ENCODE measurements at regions not wholly inside any gene's neighbourhood (a gene's known extent, or its start where the extent isn't known, plus 50 kb on each side); places are given as distances from the start of the nearest gene placed in this dataset.

DNA sequence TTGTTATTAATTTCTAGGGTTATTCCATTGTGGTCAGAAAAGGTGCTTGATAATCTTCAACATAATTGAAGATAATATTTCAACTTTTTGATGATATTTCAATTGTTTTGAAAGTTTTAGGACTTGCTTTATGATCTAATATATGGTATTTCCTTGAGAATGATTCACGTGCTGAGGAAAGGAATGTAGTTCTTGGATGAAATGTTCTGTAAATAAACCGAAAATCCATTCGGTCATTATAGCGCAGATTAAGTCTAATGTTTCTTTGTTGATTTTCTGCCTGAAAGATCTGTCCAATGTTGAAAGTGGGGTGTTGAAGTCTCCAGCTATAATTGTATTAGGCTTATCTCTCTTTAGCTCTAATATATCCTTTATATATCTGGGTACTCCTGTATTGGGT, 617.5 kb upstream of the NECTIN3 start:
- H3K4me3 ChIP-seq (ENCODE audit: low read length in 2 of 2), result no peak overlapping the region
- no peaks in the 10 kb centered on the region for H3K9me3 ChIP-seq (ENCODE audit: control insufficient read depth in 2 of 2, low read length in 2 of 2)
- H3K4me1 ChIP-seq (ENCODE audit: control insufficient read depth in 2 of 2, insufficient read depth in 2 of 2, low read length in 2 of 2), result no peaks in the 10 kb centered on the region
- no peak overlapping the region for H3K9ac ChIP-seq (ENCODE audit: low read depth in 1 of 2, low read length in 2 of 2)
- no peak overlapping the region for H3K27ac ChIP-seq (ENCODE audit: low read depth in 2 of 2, low read length in 2 of 2)
- H3K36me3 ChIP-seq (ENCODE audit: control insufficient read depth in 2 of 2, insufficient read depth in 2 of 2, low read length in 2 of 2), result no peaks in the 10 kb centered on the region
- no peaks in the 10 kb centered on the region for H3K27me3 ChIP-seq (ENCODE audit: control insufficient read depth in 2 of 2, insufficient read depth in 2 of 2, low read length in 2 of 2)

DNA sequence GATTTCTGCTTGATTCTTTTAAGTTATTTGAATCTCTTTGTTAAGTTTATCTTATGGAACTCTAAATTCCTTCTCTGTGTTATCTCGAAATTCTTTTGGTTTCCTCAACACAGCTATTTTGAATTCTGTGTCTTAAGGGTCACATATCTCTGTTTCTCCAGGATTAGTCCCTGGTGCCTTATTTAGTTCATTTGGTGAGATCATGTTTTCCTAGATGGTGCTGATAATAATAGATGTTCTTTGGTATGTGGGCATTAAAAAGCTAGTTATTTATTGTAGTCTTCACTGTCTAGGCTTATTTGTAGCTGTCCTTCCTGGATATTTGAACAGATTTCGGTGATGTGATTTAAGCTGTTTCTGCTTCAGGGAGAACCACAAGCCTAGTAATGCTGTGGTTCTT, 615.6 kb upstream of the NECTIN3 start:
- Histone ChIP-seq H3K9ac (ENCODE audit: low read depth in 1 of 2, low read length in 2 of 2) (no peak overlapping the region), H3K36me3 (ENCODE audit: control insufficient read depth in 2 of 2, insufficient read depth in 2 of 2, low read length in 2 of 2) (no peaks in the 10 kb centered on the region), H3K27me3 (ENCODE audit: control insufficient read depth in 2 of 2, insufficient read depth in 2 of 2, low read length in 2 of 2) (no peaks in the 10 kb centered on the region), H3K9me3 (ENCODE audit: control insufficient read depth in 2 of 2, low read length in 2 of 2) (no peaks in the 10 kb centered on the region), H3K4me3 (ENCODE audit: low read length in 2 of 2) (no peak overlapping the region), H3K27ac (ENCODE audit: low read depth in 2 of 2, low read length in 2 of 2) (no peak overlapping the region), H3K4me1 (ENCODE audit: control insufficient read depth in 2 of 2, insufficient read depth in 2 of 2, low read length in 2 of 2) (no peaks in the 10 kb centered on the region)

DNA sequence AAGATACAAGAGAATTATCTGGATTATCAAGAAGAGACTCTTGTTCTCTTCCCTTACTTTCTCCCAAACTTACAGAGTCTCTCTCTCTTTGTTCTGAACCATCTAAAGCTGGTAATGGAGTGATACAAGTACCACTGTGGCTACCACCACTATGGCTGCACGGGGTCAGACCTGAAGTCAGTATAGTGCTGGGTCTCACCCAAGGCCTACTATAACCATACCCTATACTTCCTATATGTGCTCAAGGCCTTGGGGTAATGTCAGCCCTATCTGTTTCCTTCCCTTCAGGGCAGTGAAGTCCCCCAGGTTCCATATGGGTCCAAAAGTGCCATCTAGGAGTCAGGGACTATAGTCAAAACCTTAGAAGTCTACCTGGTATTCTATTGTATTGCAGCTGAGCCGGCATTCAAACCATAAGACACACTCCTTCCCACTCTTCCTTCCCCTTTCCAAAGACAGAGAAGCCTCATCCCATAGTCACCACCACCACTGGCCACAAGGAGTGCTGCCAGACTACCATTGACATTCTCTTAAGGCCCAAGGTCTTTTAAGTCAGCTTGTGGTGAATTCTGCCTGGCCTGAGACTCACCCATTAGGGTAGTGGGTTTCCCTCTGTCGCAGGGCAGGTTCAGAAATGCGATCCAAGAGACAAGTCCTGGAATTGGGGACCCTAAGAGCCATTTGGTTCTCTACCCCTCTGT, 615.0 kb upstream of the NECTIN3 start:
- Histone ChIP-seq H3K9ac (ENCODE audit: low read depth in 1 of 2, low read length in 2 of 2) (no peak overlapping the region), H3K4me3 (ENCODE audit: low read length in 2 of 2) (no peak overlapping the region), H3K36me3 (ENCODE audit: control insufficient read depth in 2 of 2, insufficient read depth in 2 of 2, low read length in 2 of 2) (no peaks in the 10 kb centered on the region), H3K4me1 (ENCODE audit: control insufficient read depth in 2 of 2, insufficient read depth in 2 of 2, low read length in 2 of 2) (no peaks in the 10 kb centered on the region), H3K27me3 (ENCODE audit: control insufficient read depth in 2 of 2, insufficient read depth in 2 of 2, low read length in 2 of 2) (no peaks in the 10 kb centered on the region), H3K27ac (ENCODE audit: low read depth in 2 of 2, low read length in 2 of 2) (no peak overlapping the region), H3K9me3 (ENCODE audit: control insufficient read depth in 2 of 2, low read length in 2 of 2) (no peaks in the 10 kb centered on the region)

DNA sequence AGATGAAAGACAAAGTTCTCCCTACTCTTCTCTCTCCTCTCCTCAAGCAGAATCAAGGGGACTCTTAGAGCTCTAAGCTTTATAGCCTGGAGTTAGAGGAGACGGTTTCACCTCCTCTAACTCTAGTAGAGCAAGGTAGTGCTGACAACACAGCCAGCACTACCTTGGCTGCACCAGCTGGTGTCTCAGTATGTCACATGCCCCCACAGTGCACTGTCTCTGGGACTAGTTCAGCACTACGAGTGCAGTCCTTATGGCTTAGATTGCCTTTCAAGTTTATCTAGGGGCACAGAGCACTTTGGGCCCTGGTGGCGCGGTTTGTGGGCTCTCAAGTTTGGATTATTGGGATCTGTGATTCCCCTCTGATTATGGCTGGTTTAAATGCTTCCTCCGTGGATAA, 614.1 kb upstream of the NECTIN3 start:
- no peaks in the 10 kb centered on the region for H3K36me3 ChIP-seq (ENCODE audit: control insufficient read depth in 2 of 2, insufficient read depth in 2 of 2, low read length in 2 of 2)
- no peak overlapping the region for H3K4me3 ChIP-seq (ENCODE audit: low read length in 2 of 2)
- no peaks in the 10 kb centered on the region for H3K4me1 ChIP-seq (ENCODE audit: control insufficient read depth in 2 of 2, insufficient read depth in 2 of 2, low read length in 2 of 2)
- H3K9me3 ChIP-seq (ENCODE audit: control insufficient read depth in 2 of 2, low read length in 2 of 2), result no peaks in the 10 kb centered on the region
- H3K27ac ChIP-seq (ENCODE audit: low read depth in 2 of 2, low read length in 2 of 2), result no peak overlapping the region
- H3K27me3 ChIP-seq (ENCODE audit: control insufficient read depth in 2 of 2, insufficient read depth in 2 of 2, low read length in 2 of 2), result no peaks in the 10 kb centered on the region
- H3K9ac ChIP-seq (ENCODE audit: low read depth in 1 of 2, low read length in 2 of 2), result no peak overlapping the region

DNA sequence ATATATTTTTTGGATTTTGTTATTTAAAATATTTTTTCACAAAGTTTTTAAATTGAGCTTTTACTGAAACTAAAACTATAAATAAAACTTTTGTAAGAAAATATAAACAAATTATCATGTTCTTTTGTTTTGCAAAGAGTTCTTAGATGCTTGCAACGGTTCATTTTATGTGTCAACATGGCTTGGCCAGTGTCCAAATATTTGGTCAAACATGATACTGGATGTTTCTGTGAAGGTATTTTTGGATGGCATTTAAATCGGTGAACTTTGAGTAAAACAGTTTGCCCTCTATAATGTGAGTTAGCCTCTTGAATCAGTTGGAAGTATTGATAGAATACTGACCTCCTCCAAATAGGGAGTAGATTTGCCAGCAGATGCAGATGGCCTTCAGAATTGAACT, 612.6 kb upstream of the NECTIN3 start:
- H3K9ac ChIP-seq (ENCODE audit: low read depth in 1 of 2, low read length in 2 of 2), result no peak overlapping the region
- H3K4me3 ChIP-seq (ENCODE audit: low read length in 2 of 2), result no peak overlapping the region
- H3K4me1 ChIP-seq (ENCODE audit: control insufficient read depth in 2 of 2, insufficient read depth in 2 of 2, low read length in 2 of 2), result no peaks in the 10 kb centered on the region
- H3K36me3 ChIP-seq (ENCODE audit: control insufficient read depth in 2 of 2, insufficient read depth in 2 of 2, low read length in 2 of 2), result no peaks in the 10 kb centered on the region
- no peaks in the 10 kb centered on the region for H3K9me3 ChIP-seq (ENCODE audit: control insufficient read depth in 2 of 2, low read length in 2 of 2)
- no peak overlapping the region for H3K27ac ChIP-seq (ENCODE audit: low read depth in 2 of 2, low read length in 2 of 2)
- no peaks in the 10 kb centered on the region for H3K27me3 ChIP-seq (ENCODE audit: control insufficient read depth in 2 of 2, insufficient read depth in 2 of 2, low read length in 2 of 2)

DNA sequence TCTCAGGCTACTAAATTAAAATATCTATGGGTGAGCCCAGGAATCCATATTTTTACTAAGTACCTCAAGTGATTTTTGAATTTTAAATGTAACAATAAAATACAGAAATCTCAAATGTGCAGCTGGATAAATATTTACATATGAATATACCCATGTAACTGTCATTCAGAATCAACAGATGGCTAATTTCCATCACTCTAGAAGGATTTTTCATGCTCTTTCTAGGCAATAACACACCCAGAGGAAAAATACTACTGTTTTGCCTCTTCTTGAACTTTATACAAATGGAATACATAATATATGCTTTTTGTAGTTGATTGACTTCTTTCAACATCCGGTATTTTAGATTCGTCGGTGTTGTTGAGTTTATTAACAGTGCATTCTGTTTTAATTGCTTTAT, 601.3 kb upstream of the NECTIN3 start:
- no peaks in the 10 kb centered on the region for H3K9me3 ChIP-seq (ENCODE audit: control insufficient read depth in 2 of 2, low read length in 2 of 2)
- H3K36me3 ChIP-seq (ENCODE audit: control insufficient read depth in 2 of 2, insufficient read depth in 2 of 2, low read length in 2 of 2), result no peaks in the 10 kb centered on the region
- no peak overlapping the region for H3K27ac ChIP-seq (ENCODE audit: low read depth in 2 of 2, low read length in 2 of 2)
- no peak overlapping the region for H3K4me3 ChIP-seq (ENCODE audit: low read length in 2 of 2)
- H3K27me3 ChIP-seq (ENCODE audit: control insufficient read depth in 2 of 2, insufficient read depth in 2 of 2, low read length in 2 of 2), result no peaks in the 10 kb centered on the region
- H3K9ac ChIP-seq (ENCODE audit: low read depth in 1 of 2, low read length in 2 of 2), result no peak overlapping the region
- H3K4me1 ChIP-seq (ENCODE audit: control insufficient read depth in 2 of 2, insufficient read depth in 2 of 2, low read length in 2 of 2), result peaks cover 0 to 3% of the 10 kb centered on the region in 2 donors

DNA sequence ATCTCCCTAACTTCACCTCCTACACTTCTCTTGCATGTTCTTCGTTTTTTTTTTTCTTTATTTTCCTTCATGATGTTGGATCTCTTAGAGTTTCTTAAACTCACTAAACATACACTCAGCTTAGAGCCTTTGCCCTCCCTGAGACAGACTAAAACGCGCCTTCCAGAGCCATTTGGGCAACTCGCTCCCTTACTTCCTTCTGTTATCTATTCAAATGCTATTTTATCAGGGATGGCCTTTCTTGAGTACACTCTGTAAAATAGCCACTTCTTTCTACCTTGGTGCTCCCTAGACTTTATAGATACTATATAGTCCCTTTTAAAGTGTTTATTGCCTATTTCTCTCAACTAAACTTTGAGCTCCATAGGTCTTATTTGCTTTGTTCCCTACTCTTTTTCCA, 598.2 kb upstream of the NECTIN3 start:
- Histone ChIP-seq H3K4me3 (ENCODE audit: low read length in 2 of 2) (no peak overlapping the region), H3K36me3 (ENCODE audit: control insufficient read depth in 2 of 2, insufficient read depth in 2 of 2, low read length in 2 of 2) (no peaks in the 10 kb centered on the region), H3K27ac (ENCODE audit: low read depth in 2 of 2, low read length in 2 of 2) (no peak overlapping the region), H3K9me3 (ENCODE audit: control insufficient read depth in 2 of 2, low read length in 2 of 2) (no peaks in the 10 kb centered on the region), H3K4me1 (ENCODE audit: control insufficient read depth in 2 of 2, insufficient read depth in 2 of 2, low read length in 2 of 2) (peaks cover 0 to 3% of the 10 kb centered on the region in 2 donors), H3K9ac (ENCODE audit: low read depth in 1 of 2, low read length in 2 of 2) (no peak overlapping the region), H3K27me3 (ENCODE audit: control insufficient read depth in 2 of 2, insufficient read depth in 2 of 2, low read length in 2 of 2) (no peaks in the 10 kb centered on the region)

DNA sequence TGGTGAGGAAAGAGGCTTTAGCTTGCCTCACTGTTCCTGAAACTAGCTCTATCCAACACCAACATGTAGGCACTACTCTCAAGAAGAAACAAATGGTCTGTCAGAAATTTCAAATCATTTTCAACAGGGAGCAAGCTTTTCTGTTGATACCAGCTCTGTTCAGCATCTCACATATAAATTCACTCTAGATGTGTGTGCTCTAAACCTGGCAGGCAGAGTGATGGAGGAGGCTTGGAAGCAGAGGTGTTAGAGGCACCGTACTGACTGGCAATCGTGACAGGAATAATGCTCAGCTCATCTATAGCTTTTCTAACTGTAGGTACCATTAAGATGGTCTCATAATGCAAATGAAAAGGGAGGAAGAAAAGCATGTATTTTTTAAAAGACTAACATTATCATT, 597.2 kb upstream of the NECTIN3 start:
- H3K9me3 ChIP-seq (ENCODE audit: control insufficient read depth in 2 of 2, low read length in 2 of 2), result no peaks in the 10 kb centered on the region
- no peak overlapping the region for H3K27ac ChIP-seq (ENCODE audit: low read depth in 2 of 2, low read length in 2 of 2)
- H3K36me3 ChIP-seq (ENCODE audit: control insufficient read depth in 2 of 2, insufficient read depth in 2 of 2, low read length in 2 of 2), result no peaks in the 10 kb centered on the region
- H3K9ac ChIP-seq (ENCODE audit: low read depth in 1 of 2, low read length in 2 of 2), result no peak overlapping the region
- H3K27me3 ChIP-seq (ENCODE audit: control insufficient read depth in 2 of 2, insufficient read depth in 2 of 2, low read length in 2 of 2), result no peaks in the 10 kb centered on the region
- H3K4me1 ChIP-seq (ENCODE audit: control insufficient read depth in 2 of 2, insufficient read depth in 2 of 2, low read length in 2 of 2), result peaks cover 0 to 3% of the 10 kb centered on the region in 2 donors
- no peak overlapping the region for H3K4me3 ChIP-seq (ENCODE audit: low read length in 2 of 2)

DNA sequence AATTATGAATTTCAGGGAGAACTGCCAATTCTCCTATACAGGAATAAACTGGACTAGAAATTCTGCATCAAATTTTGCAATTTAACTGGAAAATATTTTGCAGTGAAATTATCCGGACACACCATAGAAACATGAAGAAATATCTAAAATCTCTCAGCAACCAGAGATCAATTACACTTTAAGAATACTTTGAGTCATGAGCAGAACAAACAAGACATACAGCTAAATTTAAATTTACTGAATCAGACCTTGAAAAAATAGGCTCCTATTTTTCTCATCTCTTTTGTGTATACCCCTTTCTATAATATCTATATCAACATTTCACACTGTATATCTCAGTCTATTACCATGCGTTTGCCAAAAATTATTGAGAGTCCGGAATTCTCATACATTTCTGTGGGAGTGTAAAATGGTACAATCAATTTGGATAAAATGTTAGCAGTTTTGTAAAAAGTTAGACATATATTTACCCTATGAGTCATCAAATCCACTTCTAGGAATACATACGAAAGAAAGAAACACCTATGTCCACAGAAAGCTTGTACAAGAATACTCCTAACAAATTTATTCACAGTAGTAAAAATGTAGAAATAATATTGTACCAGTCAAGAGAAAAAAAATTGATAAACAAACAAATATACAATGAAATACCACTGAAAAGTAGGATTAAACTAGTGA, 593.1 kb upstream of the NECTIN3 start:
- Histone ChIP-seq H3K9me3 (ENCODE audit: control insufficient read depth in 2 of 2, low read length in 2 of 2) (no peaks in the 10 kb centered on the region), H3K9ac (ENCODE audit: low read depth in 1 of 2, low read length in 2 of 2) (no peak overlapping the region), H3K4me1 (ENCODE audit: control insufficient read depth in 2 of 2, insufficient read depth in 2 of 2, low read length in 2 of 2) (no peaks in the 10 kb centered on the region), H3K4me3 (ENCODE audit: low read length in 2 of 2) (no peak overlapping the region), H3K27ac (ENCODE audit: low read depth in 2 of 2, low read length in 2 of 2) (no peak overlapping the region), H3K36me3 (ENCODE audit: control insufficient read depth in 2 of 2, insufficient read depth in 2 of 2, low read length in 2 of 2) (no peaks in the 10 kb centered on the region), H3K27me3 (ENCODE audit: control insufficient read depth in 2 of 2, insufficient read depth in 2 of 2, low read length in 2 of 2) (no peaks in the 10 kb centered on the region)

DNA sequence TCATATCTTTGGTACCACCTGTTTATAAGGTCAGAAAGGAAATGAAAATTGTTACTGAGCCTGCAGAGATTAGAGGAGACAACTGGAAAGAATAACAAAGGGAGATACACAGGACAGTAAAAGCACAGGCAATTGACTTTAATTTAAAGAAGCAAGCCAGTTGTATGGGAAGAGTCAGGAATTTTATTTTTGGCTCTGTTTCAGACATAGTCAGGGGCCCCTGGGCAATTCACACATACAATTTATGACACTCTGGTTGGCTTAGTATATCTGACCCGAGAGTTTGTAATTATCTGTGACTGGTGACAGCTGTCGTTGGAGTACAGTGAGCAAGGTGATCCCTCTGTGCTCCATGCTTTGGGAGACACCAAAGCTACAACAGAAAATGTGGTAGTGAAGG, 591.9 kb upstream of the NECTIN3 start:
- Histone ChIP-seq H3K9ac (ENCODE audit: low read depth in 1 of 2, low read length in 2 of 2) (no peak overlapping the region), H3K9me3 (ENCODE audit: control insufficient read depth in 2 of 2, low read length in 2 of 2) (no peaks in the 10 kb centered on the region), H3K27ac (ENCODE audit: low read depth in 2 of 2, low read length in 2 of 2) (no peak overlapping the region), H3K36me3 (ENCODE audit: control insufficient read depth in 2 of 2, insufficient read depth in 2 of 2, low read length in 2 of 2) (no peaks in the 10 kb centered on the region), H3K27me3 (ENCODE audit: control insufficient read depth in 2 of 2, insufficient read depth in 2 of 2, low read length in 2 of 2) (no peaks in the 10 kb centered on the region), H3K4me3 (ENCODE audit: low read length in 2 of 2) (no peak overlapping the region), H3K4me1 (ENCODE audit: control insufficient read depth in 2 of 2, insufficient read depth in 2 of 2, low read length in 2 of 2) (no peaks in the 10 kb centered on the region)
